GM12892 (cell line): ENCODE measurements at regions not wholly inside any gene's neighbourhood (a gene's known extent, or its start where the extent isn't known, plus 50 kb on each side); places are given as distances from the start of the nearest gene placed in this dataset.

Experiments used
- POLR2A ChIP-seq: IDR thresholded peaks from 2 replicates; pipeline ENCODE4 v1.6.1; 2011; ENCODE audit warnings: low read depth, low read length, control low read depth
- POLR2AphosphoS5 ChIP-seq: IDR thresholded peaks from 2 replicates; pipeline ENCODE4 v1.6.1; 2011; ENCODE audit warnings: low read depth, low read length, control low read depth
- TAF1 ChIP-seq: IDR thresholded peaks from 2 replicates; pipeline ENCODE4 v1.6.1; 2011; ENCODE audit warnings: low read depth, mild to moderate bottlenecking, control low read depth, low read length, borderline replicate concordance

GRCh38 chr14:22403296-22403695 lies 185.7 kb downstream of the DAD1 start:
- TF ChIP-seq POLR2A (no peak), POLR2AphosphoS5 (no peak), TAF1 (no peak)
